MM.1S (cell line): ENCODE measurements at regions not wholly inside any gene's neighbourhood (a gene's known extent, or its start where the extent isn't known, plus 50 kb on each side); places are given as distances from the start of the nearest gene placed in this dataset.
"Not testable (repeated sequence)": the region's sequence is repeated elsewhere in the genome, so short reads cannot be mapped to it uniquely, and the experiment has no call there.

ENCODE experiments used
- DNase-seq: peaks from one replicate; pipeline ENCODE4 v3.0.0-alpha.2; 2015
- H2AFZ ChIP-seq: fragments of 300-600 bp; sonication (generic); 2 replicates; pipeline ENCODE4 v1.6.0; 2016; ENCODE audit warnings: antibody characterized with exemption, low read length
- H3F3A ChIP-seq: fragments of 300-600 bp; sonication (generic); 2 replicates; pipeline ENCODE4 v1.6.1; 2016; ENCODE audit warnings: mild to moderate bottlenecking, antibody characterized with exemption, low read length, moderate library complexity, mixed read lengths; ENCODE audit not compliant: insufficient read depth
- H3K27ac ChIP-seq: fragments of 300-600 bp; sonication (generic); 2 replicates; pipeline ENCODE4 v1.5.1; 2016; ENCODE audit warnings: mild to moderate bottlenecking, low read length
- H3K27me3 ChIP-seq: fragments of 300-600 bp; sonication (generic); replicated peaks from 2 replicates; pipeline ENCODE4 v1.6.0; 2016; ENCODE audit warnings: low read length; ENCODE audit not compliant: insufficient read depth
- H3K36me3 ChIP-seq: fragments of 300-600 bp; sonication (generic); replicated peaks from 2 replicates; pipeline ENCODE4 v1.6.1; 2016; ENCODE audit warnings: mild to moderate bottlenecking, low read length, mixed read lengths; ENCODE audit not compliant: insufficient read depth
- H3K4me1 ChIP-seq: fragments of 300-600 bp; sonication (generic); 2 replicates; pipeline ENCODE4 v1.6.1; 2016; ENCODE audit warnings: low read length, mixed read lengths
- H3K4me2 ChIP-seq: fragments of 300-600 bp; sonication (generic); 2 replicates; pipeline ENCODE4 v1.6.0; 2016; ENCODE audit warnings: low read depth, low read length
- H3K4me3 ChIP-seq: fragments of 300-600 bp; sonication (generic); 2 replicates; pipeline ENCODE4 v1.5.1; 2016; ENCODE audit warnings: low read length, mixed read lengths
- H3K79me2 ChIP-seq: fragments of 300-600 bp; sonication (generic); 2 replicates; pipeline ENCODE4 v1.6.1; 2016; ENCODE audit warnings: mixed run types, low read length, mixed read lengths
- H3K9ac ChIP-seq: fragments of 300-600 bp; sonication (generic); 2 replicates; pipeline ENCODE4 v1.6.1; 2016; ENCODE audit warnings: low read length, mixed read lengths
- H3K9me2 ChIP-seq: fragments of 300-600 bp; sonication (generic); replicated peaks from 2 replicates; pipeline ENCODE4 v1.6.1; 2016; ENCODE audit warnings: mild to moderate bottlenecking, low read length, mixed read lengths; ENCODE audit not compliant: insufficient read depth
- H3K9me3 ChIP-seq: fragments of 300-600 bp; sonication (generic); replicated peaks from 2 replicates; pipeline ENCODE4 v1.6.1; 2016; ENCODE audit warnings: mild to moderate bottlenecking, low read length, mixed read lengths; ENCODE audit not compliant: insufficient read depth
- H4K20me1 ChIP-seq: fragments of 300-600 bp; sonication (generic); 2 replicates; pipeline ENCODE4 v1.6.1; 2016; ENCODE audit warnings: mild to moderate bottlenecking, low read length, moderate library complexity, mixed read lengths; ENCODE audit not compliant: insufficient read depth
- EZH2 ChIP-seq: fragments of 300-600 bp; sonication (generic); optimal IDR thresholded peaks from 2 replicates; pipeline ENCODE3; 2017; ENCODE audit warnings: low read depth, mild to moderate bottlenecking, antibody characterized with exemption, low read length, mixed read lengths
- EZH2phosphoT487 ChIP-seq: fragments of 300-600 bp; sonication (generic); IDR thresholded peaks from 2 replicates; pipeline ENCODE4 v1.6.1; 2018; ENCODE audit warnings: antibody characterized with exemption, low read length
- TF ChIP-seq, protein P1 (sequence below): fragments of 300-600 bp; sonication (generic); IDR thresholded peaks from 2 replicates; pipeline ENCODE4 v1.5.1; 2016; ENCODE audit warnings: antibody characterized with exemption, low read length, mixed read lengths

- DNase-seq = no peak
- Histone ChIP-seq H3K27ac (no peak overlapping the region), H3K79me2 (no peaks in the 10 kb centered on the region), H3K9me2 (no peaks in the 10 kb centered on the region), H3F3A (no peaks in the 10 kb centered on the region), H3K9me3 (no peaks in the 10 kb centered on the region), H3K27me3 (no peaks in the 10 kb centered on the region), H4K20me1 (no peaks in the 10 kb centered on the region), H3K9ac (no peak overlapping the region), H3K4me3 (no peak overlapping the region), H3K4me2 (no peak overlapping the region), H3K4me1 (no peaks in the 10 kb centered on the region), H2AFZ (no peak overlapping the region), H3K36me3 (no peaks in the 10 kb centered on the region)
- TF ChIP-seq EZH2phosphoT487 (no peak), EZH2 (no peak)
Observed at GRCh38 chr3:157858821-157859220, 247.4 kb downstream of the SHOX2 start.

DNA sequence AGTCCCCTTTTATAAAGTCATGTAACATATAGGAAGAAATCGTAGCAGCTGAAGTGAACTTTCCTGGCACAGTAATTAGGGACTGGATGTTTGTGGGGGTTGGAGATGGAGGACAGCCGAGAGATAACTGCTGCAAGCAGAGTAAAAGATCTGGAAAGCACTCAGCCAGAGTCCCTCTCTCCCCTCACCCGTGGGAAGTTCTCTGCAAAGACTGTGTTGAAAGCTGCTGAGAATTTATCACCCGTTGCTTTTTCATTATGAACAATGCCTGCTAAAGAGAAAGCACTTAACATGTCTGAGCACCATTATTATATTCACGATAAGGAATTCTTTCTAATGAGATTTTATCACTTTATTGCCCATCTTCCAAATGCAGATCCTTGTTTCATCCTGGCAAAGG lies 248.8 kb downstream of the SHOX2 start:
- no peaks in the 10 kb centered on the region for H3F3A ChIP-seq
- no peak overlapping the region for H3K27ac ChIP-seq
- DNase-seq = no peak
- H3K9ac ChIP-seq = no peak overlapping the region
- H4K20me1 ChIP-seq = no peaks in the 10 kb centered on the region
- no peak overlapping the region for H3K4me2 ChIP-seq
- no peaks in the 10 kb centered on the region for H3K36me3 ChIP-seq
- H3K9me2 ChIP-seq = no peaks in the 10 kb centered on the region
- H3K9me3 ChIP-seq = no peaks in the 10 kb centered on the region
- H3K4me3 ChIP-seq = no peak overlapping the region
- no peaks in the 10 kb centered on the region for H3K27me3 ChIP-seq
- H3K4me1 ChIP-seq = no peaks in the 10 kb centered on the region
- TF ChIP-seq EZH2 (no peak), EZH2phosphoT487 (no peak)
- TF ChIP-seq, protein P1, sequence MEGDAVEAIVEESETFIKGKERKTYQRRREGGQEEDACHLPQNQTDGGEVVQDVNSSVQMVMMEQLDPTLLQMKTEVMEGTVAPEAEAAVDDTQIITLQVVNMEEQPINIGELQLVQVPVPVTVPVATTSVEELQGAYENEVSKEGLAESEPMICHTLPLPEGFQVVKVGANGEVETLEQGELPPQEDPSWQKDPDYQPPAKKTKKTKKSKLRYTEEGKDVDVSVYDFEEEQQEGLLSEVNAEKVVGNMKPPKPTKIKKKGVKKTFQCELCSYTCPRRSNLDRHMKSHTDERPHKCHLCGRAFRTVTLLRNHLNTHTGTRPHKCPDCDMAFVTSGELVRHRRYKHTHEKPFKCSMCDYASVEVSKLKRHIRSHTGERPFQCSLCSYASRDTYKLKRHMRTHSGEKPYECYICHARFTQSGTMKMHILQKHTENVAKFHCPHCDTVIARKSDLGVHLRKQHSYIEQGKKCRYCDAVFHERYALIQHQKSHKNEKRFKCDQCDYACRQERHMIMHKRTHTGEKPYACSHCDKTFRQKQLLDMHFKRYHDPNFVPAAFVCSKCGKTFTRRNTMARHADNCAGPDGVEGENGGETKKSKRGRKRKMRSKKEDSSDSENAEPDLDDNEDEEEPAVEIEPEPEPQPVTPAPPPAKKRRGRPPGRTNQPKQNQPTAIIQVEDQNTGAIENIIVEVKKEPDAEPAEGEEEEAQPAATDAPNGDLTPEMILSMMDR = no peak
- H2AFZ ChIP-seq = no peak overlapping the region
- no peaks in the 10 kb centered on the region for H3K79me2 ChIP-seq

GRCh38 chr3:157856078-157856939 lies 249.9 kb downstream of the SHOX2 start:
- no peaks in the 10 kb centered on the region for H3K79me2 ChIP-seq
- H3K4me3 ChIP-seq = no peak overlapping the region
- no peaks in the 10 kb centered on the region for H3K9me3 ChIP-seq
- H3K4me2 ChIP-seq = no peak overlapping the region
- no peaks in the 10 kb centered on the region for H3K36me3 ChIP-seq
- no peaks in the 10 kb centered on the region for H3K9me2 ChIP-seq
- no peak for DNase-seq
- no peaks in the 10 kb centered on the region for H3K4me1 ChIP-seq
- H3F3A ChIP-seq = no peaks in the 10 kb centered on the region
- no peak for TF ChIP-seq EZH2phosphoT487
- TF ChIP-seq EZH2 = no peak
- TF ChIP-seq, protein P1 = no peak
- no peaks in the 10 kb centered on the region for H3K27me3 ChIP-seq
- no peak overlapping the region for H2AFZ ChIP-seq
- no peak overlapping the region for H3K9ac ChIP-seq
- H4K20me1 ChIP-seq = no peaks in the 10 kb centered on the region
- no peak overlapping the region for H3K27ac ChIP-seq

DNA sequence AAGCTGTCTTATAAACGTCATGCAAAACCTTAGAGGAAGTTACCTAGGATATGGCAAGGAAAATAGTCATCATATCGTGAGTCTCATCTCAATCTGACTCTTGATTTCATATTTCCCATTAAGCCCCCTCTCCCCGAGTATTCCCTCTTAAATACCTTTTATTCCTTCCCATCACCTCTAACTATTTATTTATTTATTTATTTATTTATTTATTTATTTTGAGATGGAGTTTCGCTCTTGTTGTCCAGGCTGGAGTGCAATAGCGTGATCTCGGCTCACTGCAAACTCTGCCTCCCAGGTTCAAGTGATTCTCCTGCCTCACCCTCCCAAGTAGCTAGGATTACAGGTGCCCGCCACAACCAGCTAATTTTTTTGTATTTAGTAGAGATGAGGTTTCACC lies 260.4 kb downstream of the SHOX2 start:
- not testable (repeated sequence) for H3K9me2 ChIP-seq, H3K36me3 ChIP-seq, H3K9me3 ChIP-seq, H3K79me2 ChIP-seq, H3K4me2 ChIP-seq, H3K9ac ChIP-seq, H4K20me1 ChIP-seq, H3K27ac ChIP-seq, H3K27me3 ChIP-seq, H2AFZ ChIP-seq, H3K4me3 ChIP-seq, H3F3A ChIP-seq, DNase-seq, H3K4me1 ChIP-seq
